ENCODE measurements at regions not wholly inside any gene's neighbourhood (a gene's known extent, or its start where the extent isn't known, plus 50 kb on each side); places are given as distances from the start of the nearest gene placed in this dataset.

GRCh38 chr9:13990331-13990730 is 323.6 kb downstream of the NFIB start:
- DNase-seq: no peak

GRCh38 chr9:13988944-13989343 is 325.0 kb downstream of the NFIB start:
- no peak for DNase-seq

- DNase-seq: no peak
These were observed 330.3 kb downstream of the NFIB start for GRCh38 chr9:13983607-13984006.

- no peak for DNase-seq
These were observed 334.0 kb downstream of the NFIB start for GRCh38 chr9:13979941-13980318.

- DNase-seq: no peak
These were observed 338.2 kb downstream of the NFIB start for GRCh38 chr9:13975611-13976290.

- no peak for DNase-seq
These were observed 339.1 kb downstream of the NFIB start for GRCh38 chr9:13974891-13975290.

GRCh38 chr9:13971966-13972655 is 341.8 kb downstream of the NFIB start:
- DNase-seq: no peak

- no peak for DNase-seq
These were observed 342.5 kb downstream of the NFIB start for GRCh38 chr9:13971415-13971814.

- no peak for DNase-seq
These were observed 343.5 kb downstream of the NFIB start for GRCh38 chr9:13970426-13970825.

- DNase-seq: no peak
These were observed 343.9 kb downstream of the NFIB start for GRCh38 chr9:13970018-13970417.

- no peak for DNase-seq
These were observed 346.5 kb downstream of the NFIB start for GRCh38 chr9:13967438-13967837.

- no peak for DNase-seq
These were observed 346.9 kb downstream of the NFIB start for GRCh38 chr9:13967011-13967410.

GRCh38 chr9:13963005-13963653 is 350.8 kb downstream of the NFIB start:
- DNase-seq: no peak

- no peak for DNase-seq
These were observed 351.9 kb downstream of the NFIB start for GRCh38 chr9:13962006-13962405.

- DNase-seq: no peak
These were observed 353.8 kb downstream of the NFIB start for GRCh38 chr9:13960011-13960765.

GRCh38 chr9:13958672-13959071 is 355.3 kb downstream of the NFIB start:
- DNase-seq: no peak

- no peak for DNase-seq
These were observed 356.9 kb downstream of the NFIB start for GRCh38 chr9:13957089-13957488.

- no peak for DNase-seq
These were observed 357.8 kb downstream of the NFIB start for GRCh38 chr9:13956107-13956506.

- no peak for DNase-seq
These were observed 361.0 kb downstream of the NFIB start for GRCh38 chr9:13952906-13953305.

GRCh38 chr9:13948037-13948436 is 365.9 kb downstream of the NFIB start:
- DNase-seq: no peak

- DNase-seq: no peak
These were observed 370.8 kb downstream of the NFIB start for GRCh38 chr9:13943176-13943575.

GRCh38 chr9:13942695-13943094 is 371.2 kb downstream of the NFIB start:
- DNase-seq: no peak

- no peak for DNase-seq
These were observed 371.7 kb downstream of the NFIB start for GRCh38 chr9:13942201-13942600.

GRCh38 chr9:13941714-13942113 is 372.2 kb downstream of the NFIB start:
- no peak for DNase-seq

All from T1000 (cell line).